Endothelial cell of hepatic sinusoid (primary cell): ENCODE measurements at regions not wholly inside any gene's neighbourhood (a gene's known extent, or its start where the extent isn't known, plus 50 kb on each side); places are given as distances from the start of the nearest gene placed in this dataset.
"Not testable (repeated sequence)": the region's sequence is repeated elsewhere in the genome, so short reads cannot be mapped to it uniquely, and the experiment has no call there.

Source experiments
- in situ Hi-C: cut with HindIII; loops from 2 replicates; pipeline ENCODE4 v1.10.0; 2017; ENCODE audit warnings: low sequenced_read_pairs

- in situ Hi-C loops, result not testable (repeated sequence)
Measured at GRCh38 chr2:113386780-113387433, 50.6 kb upstream of the ZNG1B start.

GRCh38 chr2:113379621-113380020 is 57.9 kb upstream of the ZNG1B start:
- in situ Hi-C loops, result not testable (repeated sequence)

GRCh38 chr2:113376913-113377445 is 60.5 kb upstream of the ZNG1B start:
- in situ Hi-C loops, result no loop called here

GRCh38 chr2:113376253-113376912 is 61.1 kb upstream of the ZNG1B start:
- in situ Hi-C loops, result no loop called here

- in situ Hi-C loops, result not testable (repeated sequence)
Measured at GRCh38 chr2:113374857-113375256, 62.6 kb upstream of the ZNG1B start.

GRCh38 chr2:113372258-113372834 is 65.1 kb upstream of the ZNG1B start:
- in situ Hi-C loops, result not testable (repeated sequence)

- in situ Hi-C loops, result no loop called here
Measured at GRCh38 chr2:113370478-113371091, 66.9 kb upstream of the ZNG1B start.

- in situ Hi-C loops, result no loop called here
Measured at GRCh38 chr2:113370030-113370429, 67.5 kb upstream of the ZNG1B start.

GRCh38 chr2:113368581-113368980 is 68.9 kb upstream of the ZNG1B start:
- in situ Hi-C loops, result not testable (repeated sequence)

- in situ Hi-C loops, result not testable (repeated sequence)
Measured at GRCh38 chr2:113366821-113367220, 70.7 kb upstream of the ZNG1B start.

- in situ Hi-C loops, result not testable (repeated sequence)
Measured at GRCh38 chr2:113365791-113366190, 71.7 kb upstream of the ZNG1B start.

GRCh38 chr2:113365290-113365689 is 72.2 kb upstream of the ZNG1B start:
- in situ Hi-C loops, result not testable (repeated sequence)

GRCh38 chr2:113361051-113361450 is 76.4 kb upstream of the ZNG1B start:
- in situ Hi-C loops, result no loop called here

GRCh38 chr2:113357071-113357470 is 78.3 kb upstream of the PAX8 start:
- in situ Hi-C loops, result no loop called here

- in situ Hi-C loops, result not testable (repeated sequence)
Measured at GRCh38 chr2:113356284-113356683, 77.6 kb upstream of the PAX8 start.

GRCh38 chr2:113355339-113356015 is 76.8 kb upstream of the PAX8 start:
- in situ Hi-C loops, result not testable (repeated sequence)

- in situ Hi-C loops, result no loop called here
Measured at GRCh38 chr2:113351375-113352355, 72.9 kb upstream of the PAX8 start.

- in situ Hi-C loops, result not testable (repeated sequence)
Measured at GRCh38 chr2:113343800-113344199, 65.1 kb upstream of the PAX8 start.

- in situ Hi-C loops, result no loop called here
Measured at GRCh38 chr2:113342650-113343049, 63.9 kb upstream of the PAX8 start.

- in situ Hi-C loops, result not testable (repeated sequence)
Measured at GRCh38 chr2:113341870-113342253, 63.1 kb upstream of the PAX8 start.
